ENCODE measurements at regions not wholly inside any gene's neighbourhood (a gene's known extent, or its start where the extent isn't known, plus 50 kb on each side); places are given as distances from the start of the nearest gene placed in this dataset.

DNA sequence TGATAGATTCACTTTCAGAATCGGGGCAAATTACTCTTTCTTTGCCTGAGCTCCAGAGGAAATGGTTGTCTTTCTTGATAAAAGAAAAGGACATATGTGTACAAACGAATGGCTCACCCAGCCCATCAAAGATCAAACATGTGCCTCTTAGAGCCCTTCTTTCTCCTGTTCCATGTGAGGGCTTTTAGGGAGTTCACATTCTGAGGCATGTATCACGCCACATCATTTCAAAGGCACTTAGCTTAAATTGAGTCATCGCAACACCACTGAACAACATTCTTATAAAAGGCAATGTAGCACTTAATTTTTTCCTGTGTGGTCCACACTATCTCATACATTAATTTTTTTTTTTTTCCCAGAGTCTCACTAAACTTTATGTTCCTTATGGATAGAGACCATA lies 521.0 kb downstream of the SUCLA2 start:
- DNase-seq (ENCODE audit: low read depth, low spot score), result no peak
- TF ChIP-seq, protein P1, sequence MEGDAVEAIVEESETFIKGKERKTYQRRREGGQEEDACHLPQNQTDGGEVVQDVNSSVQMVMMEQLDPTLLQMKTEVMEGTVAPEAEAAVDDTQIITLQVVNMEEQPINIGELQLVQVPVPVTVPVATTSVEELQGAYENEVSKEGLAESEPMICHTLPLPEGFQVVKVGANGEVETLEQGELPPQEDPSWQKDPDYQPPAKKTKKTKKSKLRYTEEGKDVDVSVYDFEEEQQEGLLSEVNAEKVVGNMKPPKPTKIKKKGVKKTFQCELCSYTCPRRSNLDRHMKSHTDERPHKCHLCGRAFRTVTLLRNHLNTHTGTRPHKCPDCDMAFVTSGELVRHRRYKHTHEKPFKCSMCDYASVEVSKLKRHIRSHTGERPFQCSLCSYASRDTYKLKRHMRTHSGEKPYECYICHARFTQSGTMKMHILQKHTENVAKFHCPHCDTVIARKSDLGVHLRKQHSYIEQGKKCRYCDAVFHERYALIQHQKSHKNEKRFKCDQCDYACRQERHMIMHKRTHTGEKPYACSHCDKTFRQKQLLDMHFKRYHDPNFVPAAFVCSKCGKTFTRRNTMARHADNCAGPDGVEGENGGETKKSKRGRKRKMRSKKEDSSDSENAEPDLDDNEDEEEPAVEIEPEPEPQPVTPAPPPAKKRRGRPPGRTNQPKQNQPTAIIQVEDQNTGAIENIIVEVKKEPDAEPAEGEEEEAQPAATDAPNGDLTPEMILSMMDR (optimal IDR thresholded peaks at IDR 0.05 in 1 of 3, IDR thresholded peaks at IDR 0.05 in 1 of 3, conservative IDR thresholded peaks at IDR 0.05 in 1 of 3; ENCODE audit: extremely low read depth in 1 of 3, insufficient read depth in 2 of 3, low read length in 3 of 3), result no peak
- TF ChIP-seq EZH2 (IDR thresholded peaks at IDR 0.05; ENCODE audit: low read length), result no peak

DNA sequence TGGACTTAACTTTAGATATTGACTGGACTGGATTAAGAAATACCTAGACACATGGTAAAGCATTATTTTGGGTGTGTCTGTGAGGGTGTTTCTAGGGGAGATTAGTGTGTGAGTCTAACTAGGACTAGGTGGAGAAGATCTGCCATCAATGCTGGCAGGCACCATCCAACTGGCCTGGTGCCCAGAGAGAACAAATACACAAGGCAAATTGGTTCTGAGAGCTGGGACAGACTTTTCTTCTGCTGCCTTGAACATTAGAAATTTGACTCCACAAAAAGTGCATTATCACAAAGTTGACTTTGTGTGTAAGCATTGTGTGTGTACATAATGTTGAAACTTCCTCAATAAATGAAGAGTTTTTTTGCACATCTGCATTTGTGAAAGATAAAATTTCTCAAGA lies 522.1 kb downstream of the SUCLA2 start:
- Histone ChIP-seq H3K4me2 (ENCODE audit: control insufficient read depth, extremely low read depth, insufficient read depth, low read depth, low read length) (no peak overlapping the region), H3K27ac (ENCODE audit: control insufficient read depth, insufficient read depth, low read length) (no peak overlapping the region), H3K9me1 (ENCODE audit: control insufficient read depth, extremely low read depth, insufficient read depth, low read length) (no peaks in the 10 kb centered on the region), H2AFZ (ENCODE audit: control insufficient read depth, low read length) (no peak overlapping the region), H3K4me3 (ENCODE audit: control insufficient read depth in 2 of 3, extremely low read depth in 1 of 3, insufficient read depth in 2 of 3, low read depth in 1 of 3, low read length in 3 of 3) (no peak overlapping the region), H3K36me3 (ENCODE audit: control insufficient read depth in 2 of 2, extremely low read depth in 1 of 2, insufficient read depth in 2 of 2, low read length in 2 of 2) (no peaks in the 10 kb centered on the region), H3K9ac (ENCODE audit: control insufficient read depth, extremely low read depth, insufficient read depth, low read length) (no peak overlapping the region), H3K9me3 (ENCODE audit: control insufficient read depth, low read depth, low read length) (no peaks in the 10 kb centered on the region), H3K27me3 (ENCODE audit: control insufficient read depth, extremely low read depth, insufficient read depth, low read length) (no peaks in the 10 kb centered on the region), H3K4me1 (ENCODE audit: control insufficient read depth, extremely low read depth, insufficient read depth, low read length) (peaks cover 10% of the 10 kb centered on the region), H4K20me1 (ENCODE audit: control insufficient read depth, extremely low read depth, insufficient read depth, low read length) (no peaks in the 10 kb centered on the region), H3K79me2 (ENCODE audit: control insufficient read depth, insufficient read depth, low read length) (no peaks in the 10 kb centered on the region)
- FAIRE-seq (no peak), DNase-seq (ENCODE audit: low read depth, low spot score) (no peak)
- TF ChIP-seq, protein P1 (optimal IDR thresholded peaks at IDR 0.05 in 1 of 3, IDR thresholded peaks at IDR 0.05 in 1 of 3, conservative IDR thresholded peaks at IDR 0.05 in 1 of 3; ENCODE audit: extremely low read depth in 1 of 3, insufficient read depth in 2 of 3, low read length in 3 of 3), result no peak
- TF ChIP-seq EZH2 (IDR thresholded peaks at IDR 0.05; ENCODE audit: low read length), result no peak
- dilution Hi-C loops (cut with MboI; ENCODE audit: extremely low pct_ligation_motif_present, low sequenced_read_pairs), result no loop called here

More for the DNA sequence above, 521.0 kb downstream of the SUCLA2 start:
- dilution Hi-C loops (cut with MboI; ENCODE audit: extremely low pct_ligation_motif_present, low sequenced_read_pairs), result no loop called here
- H3K79me2 ChIP-seq (ENCODE audit: control insufficient read depth, insufficient read depth, low read length), result no peaks in the 10 kb centered on the region
- H3K4me1 ChIP-seq (ENCODE audit: control insufficient read depth, extremely low read depth, insufficient read depth, low read length), result peaks cover 21% of the 10 kb centered on the region
- FAIRE-seq, result peak; percentile 71
- no peak overlapping the region for H2AFZ ChIP-seq (ENCODE audit: control insufficient read depth, low read length)
- no peaks in the 10 kb centered on the region for H3K9me3 ChIP-seq (ENCODE audit: control insufficient read depth, low read depth, low read length)
- no peaks in the 10 kb centered on the region for H3K9me1 ChIP-seq (ENCODE audit: control insufficient read depth, extremely low read depth, insufficient read depth, low read length)
- H3K9ac ChIP-seq (ENCODE audit: control insufficient read depth, extremely low read depth, insufficient read depth, low read length), result no peak overlapping the region
- H3K27ac ChIP-seq (ENCODE audit: control insufficient read depth, insufficient read depth, low read length), result peak overlapping the region; percentile 43
- H3K27me3 ChIP-seq (ENCODE audit: control insufficient read depth, extremely low read depth, insufficient read depth, low read length), result no peaks in the 10 kb centered on the region
- H3K4me2 ChIP-seq (ENCODE audit: control insufficient read depth, extremely low read depth, insufficient read depth, low read depth, low read length), result peak overlapping the region; percentile 17
- H3K36me3 ChIP-seq (ENCODE audit: control insufficient read depth in 2 of 2, extremely low read depth in 1 of 2, insufficient read depth in 2 of 2, low read length in 2 of 2), result no peaks in the 10 kb centered on the region
- no peaks in the 10 kb centered on the region for H4K20me1 ChIP-seq (ENCODE audit: control insufficient read depth, extremely low read depth, insufficient read depth, low read length)
- no peak overlapping the region for H3K4me3 ChIP-seq (ENCODE audit: control insufficient read depth in 2 of 3, extremely low read depth in 1 of 3, insufficient read depth in 2 of 3, low read depth in 1 of 3, low read length in 3 of 3)
